ENCODE measurements at regions not wholly inside any gene's neighbourhood (a gene's known extent, or its start where the extent isn't known, plus 50 kb on each side); places are given as distances from the start of the nearest gene placed in this dataset.
"Not testable (repeated sequence)": the region's sequence is repeated elsewhere in the genome, so short reads cannot be mapped to it uniquely, and the experiment has no call there.

DNA sequence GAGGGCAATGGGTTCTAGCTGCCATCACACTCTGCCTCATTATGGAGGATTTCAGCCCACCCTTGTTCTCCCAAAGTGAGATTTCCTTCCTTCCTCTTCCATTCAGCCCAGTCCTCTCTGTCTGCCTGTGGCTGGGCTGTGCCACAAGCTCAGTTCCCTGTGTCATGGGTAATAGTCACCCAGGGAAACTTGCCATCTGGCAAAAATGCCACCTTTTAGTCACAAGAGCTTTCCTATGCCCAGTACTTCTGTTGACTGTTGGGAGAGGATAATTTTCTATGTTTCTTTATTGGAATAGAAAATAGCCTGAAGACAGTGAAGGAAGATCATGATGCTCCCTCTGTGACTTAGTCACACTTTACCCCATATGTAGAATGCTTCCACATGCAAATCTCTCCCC lies 71.4 kb downstream of the TLR4 start:
- DNase-seq: no peak

DNA sequence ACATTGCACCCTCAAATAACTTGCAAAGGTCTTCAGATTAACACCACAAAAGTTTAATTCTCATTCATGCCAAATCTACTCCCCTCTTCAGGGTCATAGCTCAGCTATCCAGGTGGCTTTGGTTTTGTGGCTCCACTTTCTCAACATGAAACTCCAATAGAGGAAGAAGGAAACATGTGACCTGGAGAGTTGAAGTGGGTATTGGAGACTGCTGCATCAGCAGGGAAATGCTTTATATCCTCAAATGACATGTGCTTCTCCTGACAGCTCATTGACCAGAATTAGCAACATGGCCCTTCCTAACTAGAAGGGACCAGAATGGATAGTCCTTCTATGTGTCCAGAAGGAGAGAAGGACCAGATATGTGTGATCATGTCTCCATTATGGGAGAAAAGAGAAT lies 73.6 kb downstream of the TLR4 start:
- no peak for DNase-seq

DNA sequence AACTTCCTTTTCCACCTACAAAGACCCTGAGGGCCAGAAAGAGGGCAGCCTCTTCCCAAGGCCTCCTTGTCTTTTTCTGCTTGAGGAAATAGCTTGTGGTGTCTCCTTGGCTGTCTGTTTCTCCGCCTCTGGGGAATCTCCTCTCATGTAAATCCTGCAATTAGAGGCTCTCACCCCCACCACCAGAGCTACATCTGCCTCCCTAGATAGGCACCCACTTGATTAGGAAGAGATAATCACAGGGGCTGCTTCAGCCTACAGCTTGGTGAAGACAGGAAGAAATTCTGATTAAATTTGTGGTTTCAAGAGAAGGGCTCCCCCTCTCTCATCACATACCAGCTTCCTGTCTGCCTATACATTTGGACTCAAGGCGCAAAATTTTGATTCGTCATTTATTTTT lies 75.6 kb downstream of the TLR4 start:
- DNase-seq: no peak

GRCh38 chr9:117782931-117783788 lies 79.0 kb downstream of the TLR4 start:
- no peak for DNase-seq

- no peak for DNase-seq
These were observed 79.6 kb downstream of the TLR4 start for GRCh38 chr9:117783828-117784227.

DNA sequence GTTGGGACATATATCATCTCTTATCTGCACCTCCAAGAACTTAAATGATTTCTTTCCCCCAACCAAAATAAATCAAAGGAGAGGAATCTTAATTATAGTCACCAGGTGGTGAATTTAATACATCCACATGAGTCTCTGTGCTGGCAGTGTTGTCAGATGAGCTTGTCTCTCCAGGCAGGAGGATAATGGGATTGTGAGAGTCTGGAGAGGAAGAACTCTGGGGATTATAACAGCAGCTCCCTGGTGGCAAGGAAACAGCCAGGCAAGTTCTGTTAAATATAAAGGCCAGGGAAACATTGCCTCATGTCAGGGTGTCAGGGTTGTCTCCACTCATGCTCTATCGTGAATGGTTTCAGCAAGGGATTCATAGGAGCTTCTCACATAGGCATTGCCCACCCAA lies 80.8 kb downstream of the TLR4 start:
- DNase-seq: no peak

DNA sequence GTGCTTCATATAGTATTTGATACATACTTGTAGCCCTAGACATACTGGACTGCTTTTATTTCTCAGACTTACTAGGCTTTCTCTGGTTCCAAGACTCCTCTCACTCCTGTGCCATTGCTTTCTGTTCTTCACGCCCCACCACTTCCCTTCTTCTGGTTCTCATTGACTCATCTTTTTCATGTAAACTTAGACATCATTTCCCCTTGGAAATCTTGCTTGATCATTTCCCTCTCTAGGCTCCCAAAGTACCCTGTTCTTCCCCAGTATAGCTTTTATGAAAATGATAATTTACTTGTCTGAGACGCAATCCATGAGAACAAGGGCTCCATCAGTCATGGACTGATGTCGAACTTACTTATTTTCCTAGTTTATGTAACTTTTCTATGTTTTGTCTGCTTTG lies 83.5 kb downstream of the TLR4 start:
- DNase-seq: no peak

- no peak for DNase-seq
These were observed 91.1 kb downstream of the TLR4 start for GRCh38 chr9:117795271-117795670.

DNA sequence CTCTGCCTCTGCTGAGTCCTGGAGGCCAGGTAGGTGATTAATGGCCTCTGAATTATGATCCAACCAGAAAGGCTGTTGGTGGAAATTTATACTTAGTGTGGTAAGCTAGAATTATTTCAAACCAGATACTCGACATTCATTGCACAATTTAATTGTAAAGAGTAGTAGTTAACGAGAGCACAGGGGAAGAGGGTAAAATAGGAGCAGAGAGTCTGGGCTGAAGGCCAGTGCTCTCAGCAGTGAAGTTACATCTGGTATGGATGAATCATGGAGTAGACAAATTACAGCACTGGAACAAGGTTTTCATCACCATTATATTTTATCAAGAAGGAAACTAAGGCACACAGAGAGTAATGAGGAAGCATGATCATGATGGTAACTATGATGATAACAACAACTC lies 92.5 kb downstream of the TLR4 start:
- DNase-seq: no peak

- DNase-seq: no peak
These were observed 96.2 kb downstream of the TLR4 start for GRCh38 chr9:117800389-117800788.

DNA sequence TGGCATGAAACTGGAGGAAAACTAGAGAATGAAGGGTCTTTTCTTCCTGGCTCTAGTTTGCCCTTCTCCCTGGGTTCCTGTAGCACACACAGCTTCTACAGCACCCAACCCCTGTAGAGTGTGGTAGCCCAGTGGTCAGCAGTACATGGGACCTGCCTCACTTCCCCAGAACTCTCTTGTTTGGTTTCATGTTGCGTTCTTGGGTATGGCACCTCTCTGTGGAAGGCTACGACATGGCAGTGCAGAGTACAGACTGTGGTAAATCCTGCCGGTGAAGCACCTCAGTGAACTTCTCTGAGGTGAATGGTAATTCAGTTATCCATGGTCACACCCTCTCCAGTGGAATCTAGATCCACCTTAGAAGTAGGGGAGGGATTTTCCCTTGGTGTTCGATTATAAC lies 105.5 kb downstream of the TLR4 start:
- DNase-seq: no peak

- DNase-seq: no peak
These were observed 111.1 kb downstream of the TLR4 start for GRCh38 chr9:117815315-117815714.

DNA sequence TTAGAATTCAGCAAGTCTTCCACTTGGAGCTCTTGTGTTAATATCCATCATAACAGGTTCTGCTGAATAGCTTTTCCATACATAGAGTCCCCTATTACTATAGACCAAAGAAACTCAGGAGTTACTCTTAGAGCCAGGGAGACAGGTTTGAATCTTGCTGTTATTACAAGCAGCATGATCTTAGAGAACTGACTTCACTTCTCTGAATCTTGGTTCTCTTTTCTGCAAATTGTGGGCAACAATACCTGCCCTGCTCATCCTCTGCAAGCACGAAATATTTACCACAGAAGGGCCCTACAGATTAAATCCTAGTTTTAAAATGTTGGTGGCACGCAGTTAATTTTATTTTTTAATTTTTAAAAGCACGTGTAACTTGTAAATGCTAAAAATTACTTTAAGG lies 111.7 kb downstream of the TLR4 start:
- no peak for DNase-seq

- DNase-seq: no peak
These were observed 117.8 kb downstream of the TLR4 start for GRCh38 chr9:117821954-117822353.

GRCh38 chr9:117823576-117823975 lies 119.4 kb downstream of the TLR4 start:
- DNase-seq: no peak

- no peak for DNase-seq
These were observed 121.6 kb downstream of the TLR4 start for GRCh38 chr9:117825609-117826347.

- DNase-seq: no peak
These were observed 122.6 kb downstream of the TLR4 start for GRCh38 chr9:117826837-117827236.

DNA sequence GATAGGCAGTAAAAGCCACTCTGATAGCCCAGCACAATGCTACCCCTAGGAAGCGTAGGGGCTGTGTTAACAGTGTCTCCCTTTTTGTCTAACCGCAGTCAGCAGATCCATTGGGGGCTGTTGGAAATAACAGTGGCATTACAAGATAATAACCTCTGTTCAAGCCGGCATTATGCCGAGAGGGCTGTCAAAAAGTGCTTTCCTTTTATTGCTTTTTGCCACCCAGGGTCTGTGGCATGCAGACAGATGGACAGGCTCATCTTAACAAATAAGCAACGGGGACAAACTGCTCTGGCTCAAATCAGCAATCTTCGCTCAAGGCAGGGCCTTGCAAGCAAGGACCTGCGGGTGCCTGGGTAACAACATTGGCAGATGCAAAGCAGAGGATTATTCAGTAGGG lies 123.3 kb downstream of the TLR4 start:
- no peak for DNase-seq

GRCh38 chr9:117828466-117828865 lies 124.3 kb downstream of the TLR4 start:
- DNase-seq: no peak

GRCh38 chr9:117835798-117836197 lies 131.6 kb downstream of the TLR4 start:
- no peak for DNase-seq

DNA sequence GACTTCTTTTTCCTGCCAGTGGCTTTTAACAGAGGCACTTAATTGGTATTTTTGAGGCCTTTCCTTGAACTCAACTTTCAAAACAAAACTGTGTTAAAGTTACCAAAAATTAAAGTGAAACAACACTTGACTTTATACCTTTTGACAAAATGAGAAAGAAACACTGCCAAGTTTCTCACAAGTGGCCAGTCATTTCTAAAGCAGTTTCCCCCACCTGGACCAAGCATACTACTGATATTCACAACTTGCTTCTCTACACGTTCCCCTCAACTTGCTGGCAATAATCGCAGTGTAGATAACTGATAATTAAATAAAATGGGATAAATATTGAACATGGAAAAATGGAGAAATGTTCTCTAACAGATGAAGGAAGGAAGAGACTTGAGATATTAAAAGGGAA lies 135.7 kb downstream of the TLR4 start:
- no peak for DNase-seq

DNA sequence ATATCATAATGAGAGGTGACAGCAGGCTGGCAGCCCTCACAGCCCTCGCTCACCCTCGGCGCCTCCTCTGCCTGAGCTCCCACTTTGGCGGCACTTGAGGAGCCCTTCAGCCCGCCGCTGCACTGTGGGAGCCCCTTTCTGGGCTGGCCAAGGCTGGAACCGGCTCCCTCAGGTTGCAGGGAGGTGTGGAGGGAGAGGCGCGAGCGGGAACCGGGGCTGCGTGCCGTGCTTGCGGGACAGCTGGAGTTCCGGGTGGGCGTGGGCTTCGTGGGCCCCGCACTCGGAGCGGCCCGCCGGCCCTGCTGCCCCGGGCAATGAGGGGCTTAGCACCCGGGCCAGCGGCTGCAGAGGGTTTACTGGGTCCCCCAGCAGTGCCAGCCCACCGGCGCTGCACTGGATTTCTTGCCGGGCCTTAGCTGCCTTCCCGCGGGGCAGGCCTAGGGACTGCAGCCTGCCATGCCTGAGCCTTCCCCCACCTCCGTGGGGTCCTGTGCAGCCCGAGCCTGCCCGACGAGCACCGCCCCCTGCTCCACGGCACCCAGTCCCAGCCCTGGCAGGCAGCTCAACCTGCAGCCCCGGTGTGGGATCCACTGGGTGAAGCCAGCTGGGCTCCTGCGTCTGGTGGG lies 147.7 kb downstream of the TLR4 start:
- not testable (repeated sequence) for DNase-seq

DNA sequence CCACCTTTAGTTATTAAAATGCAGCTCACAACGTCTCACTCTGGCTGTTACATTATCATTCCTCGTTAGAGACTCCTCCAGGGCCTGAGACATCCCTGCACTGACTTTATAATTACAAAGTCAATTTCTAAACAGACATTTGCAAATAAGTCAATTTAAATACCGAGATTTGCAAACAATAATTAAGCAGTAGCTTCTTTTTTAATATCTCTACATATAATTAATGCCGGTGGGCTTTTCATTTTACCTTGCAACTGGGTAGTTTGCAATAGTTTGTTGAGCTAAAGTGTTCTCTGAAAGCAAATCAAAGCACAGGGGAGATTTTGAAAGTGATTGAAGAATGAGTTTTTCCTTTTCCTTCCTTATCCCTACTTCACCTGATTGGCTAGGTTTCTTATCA lies 154.4 kb downstream of the TLR4 start:
- DNase-seq: no peak

DNA sequence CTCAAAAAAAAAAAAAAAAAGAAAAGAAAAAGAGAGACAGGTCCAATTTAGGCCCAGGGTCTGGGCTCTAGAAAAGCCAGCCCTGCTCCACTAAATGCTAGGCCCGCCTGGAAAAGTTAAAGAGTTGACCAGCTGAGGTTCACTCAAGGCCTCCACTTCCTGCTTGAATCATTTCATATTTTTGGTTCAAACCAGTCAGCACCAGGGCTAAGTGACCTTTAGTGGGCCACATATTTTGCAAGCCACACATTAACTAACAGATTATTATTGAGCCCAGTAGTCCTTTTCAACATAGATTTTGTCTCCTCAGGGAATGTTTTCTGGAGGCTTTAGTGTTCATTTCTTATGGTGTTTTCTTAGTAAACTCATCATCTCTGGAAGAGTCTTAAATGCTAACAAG lies 156.6 kb downstream of the TLR4 start:
- no peak for DNase-seq

All from NCI-H1436 treated with DMSO at 0.1 percent for 48 hours (cell line).